ENCODE measurements at regions not wholly inside any gene's neighbourhood (a gene's known extent, or its start where the extent isn't known, plus 50 kb on each side); places are given as distances from the start of the nearest gene placed in this dataset.
A peak's percentile ranks its signal among the peaks of the same experiment; 100 is the strongest.
"Not testable (repeated sequence)": the region's sequence is repeated elsewhere in the genome, so short reads cannot be mapped to it uniquely, and the experiment has no call there.

DNA sequence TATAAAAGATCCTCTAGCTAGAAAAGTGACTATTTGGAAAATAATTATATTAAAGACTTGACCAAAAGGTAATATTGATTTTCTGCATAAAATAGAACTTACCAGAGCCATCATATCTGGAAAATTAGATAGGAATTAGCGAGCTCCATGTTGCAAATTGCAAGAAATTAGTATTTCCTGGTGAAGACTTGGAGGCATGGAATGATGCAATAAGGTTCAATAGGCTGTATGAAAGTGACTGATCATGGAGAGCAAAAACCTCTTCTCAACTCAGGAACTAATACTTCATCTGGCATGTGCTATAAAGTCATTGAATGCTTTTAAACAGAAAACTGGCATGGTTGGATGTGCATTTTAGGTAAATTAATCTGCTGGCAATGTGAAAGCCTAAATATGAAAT is 66.3 kb upstream of the UFM1 start:
- no peak for DNase-seq

DNA sequence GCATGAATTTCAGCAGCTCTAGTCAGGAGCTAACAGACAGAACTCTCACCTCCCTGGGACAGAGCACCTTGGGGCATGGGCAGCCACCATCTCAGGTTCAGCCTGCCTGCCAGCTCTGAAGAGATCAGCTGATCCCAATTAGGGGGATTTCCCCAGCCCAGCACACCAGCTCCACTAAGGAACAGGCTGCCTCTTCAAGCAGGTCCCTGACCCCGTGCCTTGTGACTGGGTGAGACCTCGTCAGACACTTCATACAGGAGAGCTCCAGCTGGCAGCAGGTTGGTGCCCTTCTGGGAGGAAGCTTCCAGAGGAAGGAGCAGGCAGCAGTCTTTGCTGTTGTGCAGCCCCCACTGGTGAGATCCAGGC is 84.5 kb upstream of the UFM1 start:
- DNase-seq, result no peak

DNA sequence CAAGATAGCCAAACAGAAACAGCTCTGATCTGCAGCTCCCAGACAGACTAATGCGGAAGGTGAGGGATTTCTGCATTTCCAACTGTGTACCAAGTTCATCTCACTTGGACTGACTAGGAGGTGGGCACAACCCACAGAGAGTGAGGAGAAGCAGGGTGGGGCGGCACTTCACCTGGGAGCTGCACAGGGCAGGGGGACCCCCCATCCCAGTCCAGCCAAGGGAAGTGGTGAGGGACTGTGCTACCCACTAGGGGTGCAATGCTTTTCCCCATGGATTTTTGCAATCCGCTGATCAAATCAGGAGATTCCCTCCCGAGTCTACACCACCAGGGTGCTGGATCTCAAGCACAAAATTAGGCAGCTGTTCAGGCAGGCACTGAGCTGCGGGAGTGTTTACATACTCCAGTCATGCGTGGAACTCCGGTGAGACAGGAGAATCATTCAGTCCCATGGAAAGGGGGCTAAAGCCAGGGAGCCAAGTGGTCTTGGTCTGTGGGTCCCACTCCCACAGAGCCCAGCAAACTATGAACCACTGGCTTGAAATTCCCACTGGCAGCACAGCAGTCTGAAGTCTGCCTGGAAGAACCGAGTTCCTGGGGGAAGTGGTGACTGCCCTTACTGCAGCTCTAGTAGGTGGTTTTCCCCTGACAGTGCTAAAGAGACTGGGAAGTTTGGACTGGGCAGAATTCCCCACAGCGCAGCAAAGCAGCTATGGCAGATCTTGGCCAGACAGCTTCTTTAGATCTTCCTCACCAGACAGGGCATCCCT is 85.1 kb upstream of the UFM1 start:
- DNase-seq, result no peak

DNA sequence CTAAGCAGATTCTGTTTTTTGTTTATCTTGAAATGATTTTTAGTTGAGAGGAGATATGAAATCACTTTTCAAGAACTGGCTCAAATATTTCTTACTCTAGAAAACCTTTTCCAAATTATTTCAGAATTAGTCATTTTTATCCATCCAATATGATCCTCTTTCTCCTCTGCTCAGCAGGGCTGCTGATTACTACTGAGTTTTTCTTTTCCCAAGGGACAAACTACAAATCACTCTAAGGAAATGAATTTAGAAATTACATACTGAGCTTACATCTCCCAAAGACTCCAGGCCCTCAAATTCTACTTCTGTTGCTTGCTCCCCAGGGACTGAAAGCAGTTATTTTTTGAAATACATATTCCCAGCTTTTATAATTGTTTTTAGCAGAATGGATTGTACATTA is 87.4 kb upstream of the UFM1 start:
- no peak for DNase-seq

DNA sequence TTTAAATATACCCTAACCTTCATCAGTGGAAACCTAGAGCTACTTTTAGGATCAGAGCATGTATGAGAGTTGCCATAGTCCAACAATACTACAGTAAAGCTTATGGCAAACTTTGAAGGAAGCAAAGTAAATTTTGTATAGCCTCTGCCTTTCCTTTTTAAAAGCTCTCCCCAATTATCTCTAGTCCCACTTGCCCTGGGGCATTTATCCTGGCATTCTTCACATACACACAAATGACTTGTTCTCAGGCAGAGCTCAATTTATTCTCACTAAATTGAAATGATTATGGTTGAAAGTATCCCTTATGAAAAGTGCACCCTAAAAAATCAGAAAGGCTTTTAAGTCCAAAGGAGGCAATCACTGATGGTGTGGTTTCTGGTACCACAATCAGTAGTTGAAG is 94.1 kb upstream of the UFM1 start:
- DNase-seq, result no peak

DNA sequence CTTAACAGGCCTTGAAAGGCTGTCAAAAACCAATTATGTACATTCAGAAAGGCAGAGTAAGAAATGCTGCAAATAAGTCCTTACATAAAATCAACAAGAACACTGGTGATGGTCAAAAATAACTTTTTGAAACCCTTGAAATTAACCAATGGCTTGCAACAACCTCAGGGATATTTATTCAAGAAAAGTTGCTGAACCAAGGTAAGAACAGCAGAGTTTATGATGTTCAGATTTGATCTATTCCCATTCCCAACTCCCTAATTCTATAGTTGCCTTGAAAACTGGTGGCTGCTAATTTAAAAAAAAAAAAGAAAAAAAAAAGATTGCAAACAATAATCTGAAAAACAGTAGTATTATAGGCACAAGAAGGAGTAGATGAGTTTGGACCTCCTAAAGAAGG is 109.8 kb upstream of the UFM1 start:
- no peak for DNase-seq

DNA sequence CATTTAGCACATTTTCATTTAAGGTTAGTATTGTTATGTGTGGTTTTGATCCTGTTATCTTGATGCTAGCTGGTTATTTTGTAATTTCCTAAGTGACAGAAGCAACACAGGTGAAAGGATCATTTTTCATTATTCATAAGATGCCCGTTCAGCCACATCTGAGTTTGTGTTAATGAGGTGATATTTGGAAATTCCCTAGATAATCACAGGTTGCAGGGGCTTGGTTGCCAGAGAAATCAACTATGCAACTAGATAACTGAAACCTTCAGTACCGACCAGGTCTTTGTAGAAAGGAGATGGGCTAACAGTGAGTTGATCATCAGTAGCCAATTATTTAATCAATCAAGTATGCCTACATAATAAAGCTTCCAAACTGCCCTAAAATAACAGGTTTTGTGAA is 121.3 kb upstream of the UFM1 start:
- no peak for DNase-seq

DNA sequence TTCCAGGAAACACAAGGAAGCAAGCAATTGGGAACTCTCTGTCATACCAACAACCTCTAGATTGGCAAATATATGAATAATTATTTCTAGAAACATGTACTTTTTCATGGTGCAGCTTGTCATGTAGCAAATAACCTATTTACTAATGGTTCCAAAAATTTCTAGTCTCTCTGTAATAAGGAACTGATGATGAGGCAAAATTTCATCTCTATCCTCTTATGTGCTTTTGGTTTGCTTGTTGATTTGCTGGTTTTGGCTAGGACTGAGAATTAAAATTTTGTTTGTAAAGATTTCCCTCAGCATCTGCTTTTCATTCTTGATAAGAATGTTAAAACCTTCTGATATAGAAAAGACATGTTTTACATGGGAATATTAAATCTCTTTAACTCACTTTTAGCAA is 123.2 kb upstream of the UFM1 start:
- no peak for DNase-seq

DNA sequence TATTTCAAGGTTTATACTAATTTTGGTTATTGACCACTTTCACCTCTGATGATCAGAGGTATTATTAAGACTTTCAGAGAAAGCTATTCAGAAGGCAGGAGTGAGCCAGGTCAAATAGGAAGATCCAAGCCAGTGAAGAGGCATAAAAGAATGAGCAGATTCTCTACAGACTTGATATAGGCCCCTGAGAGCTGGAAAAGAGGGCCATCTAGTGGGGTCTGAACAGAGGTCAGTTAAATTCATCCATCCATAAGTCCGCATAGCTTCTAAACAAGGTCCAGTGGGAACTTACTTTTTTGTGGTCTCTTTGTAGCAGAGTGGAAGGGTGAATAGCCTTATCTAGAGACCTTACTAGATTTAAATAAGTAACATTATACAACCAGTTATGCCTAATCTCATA is 126.6 kb upstream of the UFM1 start:
- DNase-seq, result peak; percentile 15

DNA sequence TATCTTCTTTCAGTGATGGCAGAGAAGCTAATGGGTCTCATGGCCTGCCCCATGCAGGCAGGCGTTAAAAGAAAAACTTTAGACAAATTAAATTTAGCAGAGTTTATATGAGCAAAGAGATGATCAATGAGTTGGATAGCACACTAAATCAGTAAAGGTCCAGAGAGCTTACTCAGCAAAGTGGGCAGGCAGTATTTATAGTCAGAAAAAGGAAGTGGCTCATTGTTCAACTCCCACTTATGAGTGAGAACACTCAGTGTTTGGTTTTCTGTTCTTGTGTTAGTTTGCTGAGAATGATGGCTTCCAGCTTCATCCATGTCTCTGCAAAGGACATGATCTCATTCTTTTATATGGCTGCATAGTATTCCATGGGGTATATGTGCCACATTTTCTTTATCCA is 128.5 kb upstream of the UFM1 start:
- DNase-seq, result not testable (repeated sequence)

DNA sequence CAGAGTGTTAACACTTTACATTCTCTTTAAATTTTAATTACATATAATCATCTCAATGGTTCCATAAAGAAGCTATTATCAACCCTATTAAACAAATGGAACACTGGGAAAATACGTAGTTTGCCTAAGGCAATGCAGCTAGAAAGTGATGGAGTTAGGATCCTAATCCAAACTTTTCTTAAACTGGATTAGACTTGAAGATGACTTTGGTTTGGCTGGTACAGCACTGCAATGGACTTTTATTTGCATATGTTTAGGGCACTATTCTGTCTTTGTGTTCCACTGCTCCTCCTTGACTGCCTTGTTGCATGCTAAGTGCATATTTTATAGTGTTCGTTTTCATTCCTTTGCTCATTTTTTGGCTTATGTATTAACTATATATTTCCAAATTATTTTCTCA is 133.5 kb upstream of the UFM1 start:
- no peak for DNase-seq

DNA sequence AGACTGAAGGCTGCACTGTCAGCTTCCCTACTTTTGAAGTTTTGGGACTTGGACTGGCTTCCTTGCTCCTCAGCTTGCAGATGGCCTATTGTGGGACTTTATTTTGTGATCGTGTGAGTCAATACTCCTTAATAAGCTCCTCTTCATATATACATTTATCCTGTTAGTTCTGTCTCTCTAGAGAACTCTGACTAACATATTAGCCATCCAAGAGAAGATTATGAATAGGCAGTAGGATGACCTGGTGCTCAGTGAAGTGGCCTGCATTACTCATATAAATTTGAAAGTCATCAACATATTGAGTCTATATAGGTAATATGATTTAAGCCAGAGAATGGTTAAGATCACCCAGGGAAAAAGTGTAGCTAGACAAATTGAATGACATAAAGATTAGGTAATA is 136.3 kb upstream of the UFM1 start:
- no peak for DNase-seq

DNA sequence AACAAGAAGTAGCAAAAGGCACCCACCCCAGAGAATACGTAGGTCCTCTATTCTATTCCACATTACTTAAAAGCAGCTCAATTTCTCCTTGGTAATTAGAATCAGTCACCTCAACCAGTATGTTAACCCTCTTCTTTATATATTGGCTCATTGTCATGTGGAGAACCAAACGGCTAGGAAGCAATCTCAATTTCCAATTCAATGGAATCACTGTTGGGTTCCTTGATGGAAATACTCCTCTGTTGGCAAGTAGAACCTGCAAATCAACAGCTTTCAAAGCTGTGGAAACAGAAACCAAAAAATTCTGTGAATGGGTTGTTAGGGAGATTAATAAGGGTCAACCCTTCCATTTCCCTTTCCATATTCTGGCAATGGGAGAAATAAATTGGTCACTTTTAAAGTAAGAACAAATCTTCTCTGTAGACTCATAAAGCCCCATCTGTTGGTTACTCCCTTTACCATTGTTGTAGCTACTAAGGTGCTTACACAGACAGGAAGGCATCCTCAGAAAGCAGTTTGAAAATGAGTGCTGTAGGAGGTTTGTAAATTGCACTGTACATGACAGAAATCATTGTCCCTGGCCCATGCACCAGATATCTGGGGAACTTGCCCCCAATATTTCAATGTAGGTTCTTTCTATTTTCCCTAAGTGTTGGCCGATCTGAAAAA is 138.6 kb upstream of the UFM1 start:
- DNase-seq, result no peak

DNA sequence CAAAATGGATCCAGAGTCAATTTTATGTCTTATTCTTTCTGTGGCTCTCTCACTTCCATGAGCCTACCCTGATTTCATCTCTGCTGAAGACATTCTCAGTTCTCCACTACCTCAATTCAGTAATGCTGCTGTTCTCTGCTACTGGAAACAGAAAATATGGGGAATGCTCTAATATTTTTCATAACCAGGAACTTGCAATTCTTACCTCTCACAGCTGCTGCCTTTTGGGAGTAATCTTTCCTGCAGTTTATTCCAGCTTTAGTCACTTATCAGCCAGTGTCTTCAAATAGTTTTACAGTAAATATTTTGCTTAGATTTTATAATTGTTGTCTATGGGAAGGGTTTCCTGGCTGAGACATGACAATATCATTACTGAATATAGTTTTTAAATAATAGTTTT is 145.1 kb upstream of the UFM1 start:
- DNase-seq, result no peak

DNA sequence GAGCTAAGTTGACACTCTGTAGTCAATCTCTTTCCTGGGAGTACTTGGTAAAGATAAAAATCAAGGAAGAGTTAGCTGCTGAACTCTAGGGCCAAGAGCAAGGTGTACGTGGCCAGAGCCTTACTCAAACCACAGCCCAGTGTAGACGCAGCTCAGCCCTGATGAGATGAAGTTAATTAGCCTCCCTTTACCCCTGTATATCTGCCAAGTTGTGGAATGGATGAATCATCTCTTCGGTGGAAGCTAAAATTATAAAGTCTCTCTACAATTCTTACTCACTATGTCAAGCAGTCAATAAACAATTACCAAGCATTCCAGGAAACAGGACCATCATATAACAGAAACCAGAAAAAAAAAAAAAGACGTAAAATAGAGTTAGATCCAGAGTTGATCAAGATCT is 146.9 kb upstream of the UFM1 start:
- no peak for DNase-seq

DNA sequence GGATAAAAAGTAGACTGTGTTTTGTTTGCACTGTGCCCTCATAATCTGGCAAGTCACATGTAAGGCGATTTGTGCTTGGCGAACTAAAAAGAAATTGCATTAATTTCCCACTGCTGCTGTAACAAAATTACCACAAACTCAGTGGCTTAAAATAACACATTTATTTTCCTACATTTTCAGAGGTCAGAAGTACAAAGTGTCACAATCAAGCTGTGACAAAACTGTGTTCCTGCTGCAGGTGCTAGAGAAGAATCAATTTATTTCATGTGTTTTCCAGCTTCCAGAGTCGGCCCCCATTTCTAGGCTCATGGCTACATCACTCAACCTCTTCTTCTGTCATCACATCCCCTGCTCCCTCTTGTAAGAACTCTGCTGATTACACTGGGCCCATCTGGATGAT is 158.6 kb upstream of the UFM1 start:
- DNase-seq, result no peak

DNA sequence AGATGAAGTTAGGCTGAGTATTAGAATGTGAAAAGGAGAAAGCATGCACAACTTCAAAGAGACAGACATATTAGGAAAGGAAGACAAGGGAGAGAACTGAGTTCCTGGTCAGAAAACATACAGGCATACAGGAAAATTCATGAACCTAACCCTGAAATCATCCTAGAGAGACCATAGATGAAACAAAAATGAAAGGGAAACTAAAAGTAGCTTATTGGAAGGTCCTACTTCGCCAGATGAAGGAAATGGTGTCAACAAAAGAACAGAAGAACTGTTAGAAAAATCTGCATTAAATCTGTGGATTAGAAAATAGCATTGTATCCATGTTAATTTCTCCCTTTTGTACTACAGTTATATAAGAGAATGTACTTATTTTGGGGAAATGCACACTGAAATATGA is 169.0 kb upstream of the UFM1 start:
- DNase-seq, result no peak

DNA sequence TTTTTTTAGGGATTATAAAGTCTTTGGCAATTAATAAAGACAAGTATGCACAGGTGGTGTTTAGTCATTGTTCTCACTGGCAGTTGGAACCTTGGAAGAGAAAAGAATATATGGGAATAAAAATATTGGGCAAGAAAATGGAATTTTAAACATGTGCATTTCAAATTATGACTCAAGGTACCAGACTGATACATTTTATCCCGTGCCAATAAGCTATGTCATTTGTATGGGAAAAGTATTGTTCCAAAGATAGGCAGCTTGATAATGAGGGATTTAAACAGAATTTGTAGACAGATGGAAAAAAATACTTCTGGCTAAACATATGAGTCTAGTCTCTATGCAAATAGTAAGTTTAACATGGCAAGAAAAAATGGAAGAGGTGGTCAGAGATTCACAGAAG is 169.5 kb upstream of the UFM1 start:
- DNase-seq, result no peak

DNA sequence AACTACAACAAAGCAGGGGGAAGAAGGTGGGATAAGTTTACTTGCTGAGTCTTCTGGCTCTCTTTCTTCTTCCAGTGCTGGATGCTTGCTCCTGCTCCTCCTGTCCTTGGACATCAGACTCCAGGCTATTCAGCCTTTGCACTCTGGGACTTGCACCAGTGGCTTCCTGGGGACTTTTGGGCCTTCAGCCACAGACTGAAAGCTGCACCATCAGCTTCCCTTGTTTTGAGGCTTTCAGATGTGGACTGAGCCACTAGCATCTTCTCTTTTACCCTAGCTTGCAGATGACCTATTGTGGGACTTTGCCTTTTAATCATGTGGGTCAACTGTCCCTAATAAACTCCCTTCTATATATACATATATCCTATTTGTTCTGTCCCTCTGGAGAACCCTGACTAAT is 173.0 kb upstream of the UFM1 start:
- no peak for DNase-seq

DNA sequence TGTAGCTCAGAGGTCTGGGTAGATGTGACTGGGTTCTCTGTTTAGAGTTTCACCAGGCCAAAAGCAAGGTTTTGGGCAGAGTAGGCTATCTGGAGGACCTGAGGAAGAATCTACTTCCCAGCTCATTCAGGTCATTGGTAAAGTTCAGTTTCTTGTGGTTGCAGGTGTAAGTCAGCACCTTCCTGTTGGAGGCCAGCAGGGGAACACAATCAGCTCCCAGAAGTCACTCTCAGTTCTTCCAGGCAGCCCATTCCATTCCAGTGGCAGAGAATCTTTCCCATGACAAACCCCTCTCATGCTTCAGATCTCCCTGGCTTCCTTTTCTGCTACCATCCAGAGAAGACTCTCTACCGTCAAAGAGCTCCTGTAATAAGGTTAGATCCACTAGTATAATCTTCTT is 176.2 kb upstream of the UFM1 start:
- DNase-seq, result no peak

DNA sequence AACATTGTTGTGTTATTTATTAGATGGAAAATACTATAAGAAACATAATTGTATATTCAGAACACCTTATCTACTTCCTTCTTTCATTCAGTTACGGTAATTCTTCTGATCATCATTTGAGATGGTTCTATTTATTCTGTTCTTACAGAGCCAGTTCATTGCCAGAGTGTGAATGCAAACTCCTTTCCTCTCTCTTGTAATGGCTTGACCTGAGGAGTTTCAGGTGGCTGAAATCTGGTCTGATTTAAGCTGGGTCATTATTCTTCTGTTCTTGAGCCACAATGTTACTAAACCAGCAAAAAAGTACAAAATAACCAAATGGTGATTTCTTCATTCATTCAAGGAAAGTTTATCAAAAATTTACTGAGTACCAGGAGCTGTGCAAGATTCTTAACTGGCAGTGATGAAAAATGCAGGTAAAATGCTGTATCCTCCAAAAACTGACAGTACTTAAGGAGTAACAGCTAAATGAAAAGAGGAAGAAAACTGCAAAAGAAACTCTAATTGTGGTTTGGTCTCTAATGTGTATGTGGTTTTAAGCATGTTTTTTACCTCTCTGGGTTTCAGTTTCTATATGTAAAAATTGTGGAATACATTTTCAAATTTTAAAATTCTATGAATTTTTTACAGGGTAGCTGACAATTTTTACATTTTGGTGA is 182.4 kb upstream of the UFM1 start:
- peak; percentile 35 for DNase-seq

DNA sequence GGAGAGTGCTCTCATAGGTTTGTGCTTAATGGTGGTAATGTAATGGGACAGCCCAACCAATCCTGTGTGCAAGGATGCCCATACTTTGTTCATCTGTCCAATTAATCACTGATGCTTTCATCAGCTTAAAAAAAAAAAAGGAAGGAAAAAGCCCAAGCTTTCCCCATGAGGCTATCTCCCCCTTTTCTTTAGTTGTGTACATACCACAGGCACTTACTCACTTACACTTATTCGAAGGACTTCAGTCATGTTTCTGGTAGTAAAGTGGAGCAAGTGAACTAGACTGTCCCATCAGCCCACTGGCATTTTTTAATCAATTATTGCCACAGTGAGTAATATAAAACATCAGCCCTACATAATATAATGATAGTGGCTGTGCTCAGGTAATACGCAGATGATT is 183.5 kb upstream of the UFM1 start:
- no peak for DNase-seq

DNA sequence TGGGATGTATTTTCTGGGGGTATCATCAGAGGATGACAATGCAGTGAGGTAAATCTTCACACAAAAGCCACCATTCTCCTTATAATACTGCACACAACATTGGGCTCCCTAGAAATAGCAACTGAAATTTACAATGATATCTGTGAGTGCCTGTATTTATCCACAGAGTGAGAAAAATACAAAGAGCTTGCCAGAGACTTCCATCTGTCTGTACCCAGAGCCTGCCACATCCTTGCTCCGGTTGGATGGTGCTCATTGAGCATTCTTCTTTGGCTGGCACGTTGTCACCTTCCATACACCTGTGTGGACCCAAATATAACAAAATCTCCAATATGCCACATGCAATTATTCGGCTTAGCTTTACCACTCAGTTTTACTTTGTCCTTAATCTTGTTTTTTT is 189.5 kb upstream of the UFM1 start:
- no peak for DNase-seq

DNA sequence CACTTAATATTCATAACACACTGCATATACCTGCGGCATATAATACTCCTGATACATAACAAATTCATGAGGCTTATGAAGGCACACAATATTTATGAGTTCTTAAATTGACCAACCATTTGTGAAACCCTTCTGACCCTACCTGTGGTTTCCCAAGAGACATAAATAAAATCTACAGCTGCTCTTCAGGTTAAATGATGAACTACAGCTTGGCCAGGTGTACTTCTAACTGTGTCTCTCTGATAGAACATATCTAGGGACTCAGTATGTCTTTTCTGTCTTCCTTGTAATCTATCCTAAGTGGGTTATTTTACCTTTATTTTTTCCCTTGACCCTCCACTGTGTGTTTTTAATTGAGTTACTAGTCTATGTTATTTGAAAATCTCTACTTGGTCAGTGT is 189.9 kb upstream of the UFM1 start:
- no peak for DNase-seq

DNA sequence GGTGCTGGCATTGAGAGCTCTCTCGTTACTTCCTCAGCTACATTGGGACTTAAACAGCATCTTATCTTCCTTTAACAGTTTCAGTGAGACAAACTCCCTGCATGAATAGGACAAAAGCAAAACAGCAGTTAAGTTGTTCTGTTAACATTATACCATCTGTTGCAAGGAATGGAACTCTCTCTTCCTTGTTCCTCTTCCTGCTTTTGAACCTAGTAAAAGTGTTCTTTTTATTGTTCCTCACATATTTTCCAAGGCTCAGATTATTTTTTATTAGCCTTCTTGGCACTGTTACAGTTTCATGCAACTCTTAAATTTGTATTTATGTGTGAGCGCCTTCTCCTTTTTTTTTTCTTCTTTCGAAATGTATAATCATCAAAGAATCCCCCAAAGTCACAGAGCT is 202.6 kb upstream of the UFM1 start:
- DNase-seq, result no peak
